ENCODE measurements at regions not wholly inside any gene's neighbourhood (a gene's known extent, or its start where the extent isn't known, plus 50 kb on each side); places are given as distances from the start of the nearest gene placed in this dataset.

DNA sequence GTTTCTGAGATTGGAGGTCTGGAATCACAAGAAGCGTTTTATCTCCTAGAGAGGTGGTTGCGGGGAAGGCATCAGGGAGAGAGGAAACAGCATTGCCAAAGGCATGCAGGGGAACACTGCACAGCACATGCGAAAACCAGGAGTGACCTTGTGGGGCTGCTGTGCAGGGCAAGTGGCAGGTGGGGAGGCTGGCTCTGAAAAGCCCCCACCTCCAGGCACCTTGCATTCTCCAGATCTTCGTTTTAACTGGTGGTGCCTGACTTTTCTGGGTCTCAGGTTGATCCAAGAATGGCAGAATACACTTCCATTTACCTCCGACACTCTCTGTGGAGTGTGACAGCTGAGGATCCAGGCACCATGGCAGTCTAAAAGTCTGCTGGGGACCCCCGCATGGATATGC, 209.4 kb upstream of the LEF1 start:
- Histone ChIP-seq H3K4me1 (ENCODE audit: insufficient read depth, low read length) (peaks cover 2% of the 10 kb centered on the region), H3K9me3 (ENCODE audit: low read length) (no peaks in the 10 kb centered on the region), H3K4me3 (ENCODE audit: low read length) (no peak overlapping the region), H2AFZ (ENCODE audit: low read depth, low read length) (no peak overlapping the region), H3K36me3 (ENCODE audit: insufficient read depth, low read length) (no peaks in the 10 kb centered on the region), H3K27me3 (ENCODE audit: insufficient read depth, low read length) (peaks cover 4% of the 10 kb centered on the region)

DNA sequence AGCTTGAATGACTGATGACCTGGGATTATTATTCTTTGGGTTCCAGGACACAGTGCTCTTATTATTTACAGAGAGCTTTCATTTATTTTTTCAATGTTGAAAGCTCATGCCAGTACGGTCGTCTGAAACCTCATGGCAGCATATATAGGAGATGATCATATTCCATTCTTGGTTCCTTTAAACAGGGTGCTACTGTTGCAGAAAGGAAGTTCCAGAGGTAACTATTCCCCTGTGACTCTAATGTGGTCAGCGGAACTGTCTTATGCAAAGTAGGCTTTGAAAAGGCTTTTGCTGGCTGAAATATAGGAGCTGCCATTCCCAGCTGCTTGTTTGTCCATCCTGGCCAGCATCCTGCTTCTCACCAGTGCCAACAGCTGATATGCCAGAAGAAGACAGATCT, 208.3 kb upstream of the LEF1 start:
- Histone ChIP-seq H3K27me3 (ENCODE audit: insufficient read depth, low read length) (peaks cover 4% of the 10 kb centered on the region), H3K36me3 (ENCODE audit: insufficient read depth, low read length) (no peaks in the 10 kb centered on the region), H3K4me1 (ENCODE audit: insufficient read depth, low read length) (peaks cover 4% of the 10 kb centered on the region), H3K4me3 (ENCODE audit: low read length) (no peak overlapping the region), H3K9me3 (ENCODE audit: low read length) (no peaks in the 10 kb centered on the region), H2AFZ (ENCODE audit: low read depth, low read length) (no peak overlapping the region)

DNA sequence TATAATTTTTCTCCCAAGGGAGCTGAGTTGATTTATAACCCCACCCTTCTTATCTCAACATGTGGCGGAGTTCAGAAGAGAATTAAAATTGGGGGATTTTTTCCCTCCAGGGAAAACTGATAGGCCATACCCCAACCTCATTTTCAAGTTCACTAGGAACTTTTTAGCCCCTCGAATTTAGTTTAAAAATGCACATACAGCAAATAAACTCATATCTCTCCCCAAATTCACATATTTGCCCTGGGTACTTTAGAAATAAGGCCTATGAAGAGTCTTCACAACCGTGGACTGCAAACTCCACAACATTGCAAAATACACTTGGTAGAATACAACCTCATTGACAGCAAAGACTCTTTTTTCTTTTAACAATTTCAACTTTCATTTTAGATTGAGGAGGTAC, 206.7 kb upstream of the LEF1 start:
- Histone ChIP-seq H2AFZ (ENCODE audit: low read depth, low read length) (no peak overlapping the region), H3K36me3 (ENCODE audit: insufficient read depth, low read length) (no peaks in the 10 kb centered on the region), H3K4me1 (ENCODE audit: insufficient read depth, low read length) (peaks cover 13% of the 10 kb centered on the region), H3K27me3 (ENCODE audit: insufficient read depth, low read length) (peaks cover 4% of the 10 kb centered on the region), H3K9me3 (ENCODE audit: low read length) (no peaks in the 10 kb centered on the region), H3K4me3 (ENCODE audit: low read length) (no peak overlapping the region)

DNA sequence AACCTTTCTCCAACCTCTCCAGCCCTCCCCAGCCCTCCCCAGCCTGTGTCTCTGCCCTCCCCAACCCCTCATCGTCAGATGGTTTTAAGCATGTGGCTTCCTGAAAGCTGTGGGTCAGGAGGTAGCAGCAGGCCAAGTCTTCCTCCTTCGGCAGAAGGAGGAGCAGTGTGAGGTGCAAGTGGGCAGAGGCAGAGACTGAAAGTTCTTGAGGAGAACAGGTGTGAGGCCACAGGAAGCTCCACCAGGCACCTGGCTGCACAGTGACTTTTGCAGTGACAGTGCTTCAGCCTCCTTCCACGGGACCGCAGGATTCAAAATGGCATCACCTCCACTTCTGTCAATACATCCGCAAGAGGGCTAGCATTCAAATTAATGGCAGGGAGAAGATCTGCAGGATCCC, 203.9 kb upstream of the LEF1 start:
- Histone ChIP-seq H2AFZ (ENCODE audit: low read depth, low read length) (no peak overlapping the region), H3K27me3 (ENCODE audit: insufficient read depth, low read length) (peaks cover 4% of the 10 kb centered on the region), H3K36me3 (ENCODE audit: insufficient read depth, low read length) (no peaks in the 10 kb centered on the region), H3K9me3 (ENCODE audit: low read length) (no peaks in the 10 kb centered on the region), H3K4me3 (ENCODE audit: low read length) (no peak overlapping the region), H3K4me1 (ENCODE audit: insufficient read depth, low read length) (peaks cover 13% of the 10 kb centered on the region)

DNA sequence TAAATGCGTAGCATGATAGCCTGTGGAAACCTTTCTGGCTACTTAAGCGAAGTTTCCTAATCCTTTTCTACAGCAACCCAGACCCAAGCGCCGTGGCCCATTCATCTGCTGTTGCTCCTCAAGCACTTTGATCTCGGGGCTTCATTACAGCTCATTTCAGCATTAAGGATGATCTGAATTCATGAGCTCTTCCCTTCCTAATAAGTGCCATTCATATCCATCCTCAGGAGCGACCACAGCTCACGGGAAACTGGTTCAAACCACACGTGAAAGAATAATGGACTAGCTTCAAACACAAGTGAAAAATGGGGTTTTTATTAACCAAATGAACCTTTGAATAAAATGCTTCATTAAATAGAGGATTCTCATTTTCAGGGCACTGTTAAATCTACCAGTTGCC, 202.6 kb upstream of the LEF1 start:
- peaks cover 13% of the 10 kb centered on the region for H3K4me1 ChIP-seq (ENCODE audit: insufficient read depth, low read length)
- H3K27me3 ChIP-seq (ENCODE audit: insufficient read depth, low read length), result no peaks in the 10 kb centered on the region

DNA sequence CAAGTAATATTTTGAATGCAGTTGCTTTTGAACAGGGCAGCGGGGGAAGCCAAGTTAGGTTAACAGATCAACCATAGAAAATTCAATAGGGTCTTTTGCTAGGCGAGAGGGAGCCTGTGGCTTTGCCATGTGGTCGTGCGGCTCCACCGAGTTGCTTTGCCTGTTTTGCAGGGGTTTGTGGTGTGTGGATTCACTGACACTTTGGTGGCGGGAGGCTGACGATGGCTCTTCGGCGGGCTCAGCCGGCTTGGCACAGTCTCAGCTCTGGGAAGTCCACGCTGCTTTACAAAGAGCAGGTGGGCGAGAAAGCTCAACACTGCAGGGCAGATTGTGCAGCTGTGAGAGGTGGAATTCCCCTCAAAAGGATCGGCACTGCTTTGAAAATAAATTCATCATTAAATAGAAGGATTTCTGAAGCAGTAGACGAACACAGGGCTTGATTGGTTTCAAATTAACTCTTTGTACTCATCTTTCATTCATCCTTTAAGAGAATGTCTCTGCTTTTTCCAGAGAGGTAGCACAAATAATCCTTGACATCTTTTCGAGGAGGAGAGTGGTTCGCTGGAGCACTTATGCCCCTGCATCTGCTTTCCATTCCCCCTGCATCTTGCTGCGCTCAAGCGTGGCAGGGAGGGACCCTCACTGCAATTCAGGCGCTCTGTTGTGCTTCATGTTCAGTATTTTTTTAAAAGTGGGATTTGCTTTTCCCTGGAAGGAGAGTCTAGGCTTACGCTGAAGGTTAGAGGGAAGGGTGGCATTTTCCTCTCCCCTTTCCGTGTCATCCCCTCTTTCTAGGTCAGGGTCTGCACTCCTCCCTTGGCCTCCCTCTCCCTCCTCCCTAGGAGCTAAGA, 201.8 kb upstream of the LEF1 start:
- Histone ChIP-seq H3K4me1 (ENCODE audit: insufficient read depth, low read length) (peaks cover 18% of the 10 kb centered on the region), H3K27me3 (ENCODE audit: insufficient read depth, low read length) (no peaks in the 10 kb centered on the region), H3K4me3 (ENCODE audit: low read length) (no peak overlapping the region), H3K9me3 (ENCODE audit: low read length) (no peaks in the 10 kb centered on the region), H2AFZ (ENCODE audit: low read depth, low read length) (no peak overlapping the region), H3K36me3 (ENCODE audit: insufficient read depth, low read length) (no peaks in the 10 kb centered on the region)

More for the DNA sequence above, 202.6 kb upstream of the LEF1 start:
- H2AFZ ChIP-seq (ENCODE audit: low read depth, low read length), result no peak overlapping the region
- no peaks in the 10 kb centered on the region for H3K9me3 ChIP-seq (ENCODE audit: low read length)
- no peaks in the 10 kb centered on the region for H3K36me3 ChIP-seq (ENCODE audit: insufficient read depth, low read length)
- no peak overlapping the region for H3K4me3 ChIP-seq (ENCODE audit: low read length)

GRCh38 chr4:108369035-108369655, 200.4 kb upstream of the LEF1 start:
- H3K9me3 ChIP-seq (ENCODE audit: low read length), result no peaks in the 10 kb centered on the region
- no peak overlapping the region for H3K4me3 ChIP-seq (ENCODE audit: low read length)
- H3K27me3 ChIP-seq (ENCODE audit: insufficient read depth, low read length), result no peaks in the 10 kb centered on the region
- peaks cover 29% of the 10 kb centered on the region for H3K4me1 ChIP-seq (ENCODE audit: insufficient read depth, low read length)
- H3K36me3 ChIP-seq (ENCODE audit: insufficient read depth, low read length), result no peaks in the 10 kb centered on the region
- H2AFZ ChIP-seq (ENCODE audit: low read depth, low read length), result no peak overlapping the region

- Histone ChIP-seq H2AFZ (ENCODE audit: low read depth, low read length) (no peak overlapping the region), H3K9me3 (ENCODE audit: low read length) (no peaks in the 10 kb centered on the region)
Measured at GRCh38 chr4:108367751-108368150, 199.0 kb upstream of the LEF1 start.

DNA sequence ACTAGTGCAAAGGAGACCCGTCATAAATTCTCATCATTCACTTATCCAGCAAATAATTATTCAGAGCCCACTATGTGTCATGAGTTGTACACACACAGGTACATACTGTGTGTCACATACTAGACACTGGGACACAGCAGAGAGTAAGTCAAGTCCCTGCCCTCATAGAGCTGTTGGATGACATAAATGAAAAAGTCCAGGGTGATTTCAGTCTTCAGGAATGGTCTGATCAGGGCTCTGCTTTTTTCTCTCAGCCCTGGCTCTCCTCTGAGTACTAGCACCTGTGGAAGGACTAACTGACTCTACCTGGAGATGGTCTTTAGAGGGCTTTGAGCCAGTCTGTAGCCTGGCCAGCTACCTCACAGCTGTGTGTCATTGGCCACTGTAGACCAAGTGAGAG, 198.0 kb upstream of the LEF1 start:
- Histone ChIP-seq H3K36me3 (ENCODE audit: insufficient read depth, low read length) (no peaks in the 10 kb centered on the region), H3K4me1 (ENCODE audit: insufficient read depth, low read length) (peaks cover 24% of the 10 kb centered on the region), H3K4me3 (ENCODE audit: low read length) (no peak overlapping the region), H2AFZ (ENCODE audit: low read depth, low read length) (no peak overlapping the region), H3K9me3 (ENCODE audit: low read length) (no peaks in the 10 kb centered on the region), H3K27me3 (ENCODE audit: insufficient read depth, low read length) (no peaks in the 10 kb centered on the region)

More at GRCh38 chr4:108367751-108368150, 199.0 kb upstream of the LEF1 start:
- H3K4me1 ChIP-seq (ENCODE audit: insufficient read depth, low read length), result peaks cover 24% of the 10 kb centered on the region
- no peak overlapping the region for H3K4me3 ChIP-seq (ENCODE audit: low read length)
- no peaks in the 10 kb centered on the region for H3K27me3 ChIP-seq (ENCODE audit: insufficient read depth, low read length)
- no peaks in the 10 kb centered on the region for H3K36me3 ChIP-seq (ENCODE audit: insufficient read depth, low read length)

GRCh38 chr4:108365551-108365950, 196.8 kb upstream of the LEF1 start:
- H3K27me3 ChIP-seq (ENCODE audit: insufficient read depth, low read length), result no peaks in the 10 kb centered on the region
- no peak overlapping the region for H2AFZ ChIP-seq (ENCODE audit: low read depth, low read length)
- H3K36me3 ChIP-seq (ENCODE audit: insufficient read depth, low read length), result no peaks in the 10 kb centered on the region
- H3K4me3 ChIP-seq (ENCODE audit: low read length), result no peak overlapping the region
- H3K4me1 ChIP-seq (ENCODE audit: insufficient read depth, low read length), result peaks cover 24% of the 10 kb centered on the region
- H3K9me3 ChIP-seq (ENCODE audit: low read length), result no peaks in the 10 kb centered on the region

DNA sequence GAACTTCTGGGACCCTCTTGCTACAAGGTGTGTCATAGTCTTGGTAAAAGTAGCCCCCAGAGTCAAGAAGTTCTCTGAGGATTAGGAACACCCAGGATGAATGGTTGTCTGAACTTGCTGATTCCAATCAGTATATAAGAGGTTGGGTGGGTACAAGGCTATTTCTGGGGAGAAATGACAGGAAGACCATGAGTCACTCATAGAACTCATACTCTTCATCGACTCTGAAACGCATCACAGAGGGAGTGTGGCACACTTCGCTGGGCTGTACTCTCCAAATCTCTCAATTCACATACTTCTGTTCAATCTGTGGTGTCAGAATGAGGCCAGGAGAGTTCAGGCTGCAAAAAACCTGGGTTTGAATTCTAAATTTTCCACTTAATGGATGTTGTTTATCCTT, 193.2 kb upstream of the LEF1 start:
- Histone ChIP-seq H2AFZ (ENCODE audit: low read depth, low read length) (no peak overlapping the region), H3K4me3 (ENCODE audit: low read length) (no peak overlapping the region), H3K27me3 (ENCODE audit: insufficient read depth, low read length) (no peaks in the 10 kb centered on the region), H3K36me3 (ENCODE audit: insufficient read depth, low read length) (no peaks in the 10 kb centered on the region), H3K4me1 (ENCODE audit: insufficient read depth, low read length) (peaks cover 27% of the 10 kb centered on the region), H3K9me3 (ENCODE audit: low read length) (no peaks in the 10 kb centered on the region)

DNA sequence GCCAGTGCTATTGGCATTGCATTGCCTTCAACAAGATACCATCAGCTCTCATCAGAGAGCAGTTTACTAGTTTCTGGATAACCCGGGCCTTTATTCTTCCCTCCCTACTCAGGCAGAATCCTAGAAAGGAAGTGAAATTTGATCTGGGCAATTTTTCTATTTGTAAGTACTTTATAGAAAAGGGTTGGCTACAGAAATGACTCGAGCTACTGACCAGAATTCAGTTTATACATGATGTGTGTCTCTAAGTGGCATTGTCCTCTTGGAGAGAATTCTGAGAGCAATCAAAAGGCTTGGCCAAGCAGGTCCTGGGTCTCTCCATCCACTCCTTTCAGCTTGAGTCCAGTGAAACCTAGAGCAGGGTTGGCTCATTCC, 192.7 kb upstream of the LEF1 start:
- Histone ChIP-seq H3K27me3 (ENCODE audit: insufficient read depth, low read length) (no peaks in the 10 kb centered on the region), H3K4me3 (ENCODE audit: low read length) (no peak overlapping the region), H3K9me3 (ENCODE audit: low read length) (no peaks in the 10 kb centered on the region), H2AFZ (ENCODE audit: low read depth, low read length) (no peak overlapping the region), H3K4me1 (ENCODE audit: insufficient read depth, low read length) (peaks cover 27% of the 10 kb centered on the region), H3K36me3 (ENCODE audit: insufficient read depth, low read length) (no peaks in the 10 kb centered on the region)

DNA sequence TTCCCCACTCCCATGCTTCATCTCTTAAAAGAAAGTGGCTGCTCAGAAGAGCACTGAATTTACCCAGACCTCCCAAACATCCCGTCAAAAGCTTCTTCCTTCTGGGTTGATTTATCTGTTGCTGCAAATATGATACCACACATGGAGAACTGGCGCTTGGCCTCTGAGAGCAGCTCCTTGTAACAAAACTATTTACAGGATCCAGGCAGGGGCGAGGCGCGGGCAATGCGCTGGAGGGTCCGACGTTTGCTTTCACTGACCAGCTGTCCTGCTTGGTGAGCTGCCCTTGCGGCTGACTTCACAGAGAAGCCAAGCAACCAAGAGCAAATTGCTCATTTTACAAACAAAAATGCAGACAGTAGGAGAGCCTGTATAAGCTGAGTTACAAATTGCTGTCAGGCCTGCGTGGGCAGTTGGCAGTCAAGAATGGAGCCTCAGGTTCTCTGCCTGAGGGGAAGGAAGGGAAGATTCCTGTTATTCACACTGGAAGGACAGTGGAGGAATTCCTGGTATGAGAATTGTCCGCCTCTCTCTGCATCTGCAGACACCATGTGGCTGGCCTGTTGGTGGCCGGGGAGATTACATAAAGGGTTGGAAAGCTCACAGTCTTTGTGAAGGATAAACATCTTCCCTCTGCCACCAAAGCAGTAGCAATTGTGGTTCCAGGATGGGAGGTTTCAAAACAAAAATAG, 192.2 kb upstream of the LEF1 start:
- no peak overlapping the region for H2AFZ ChIP-seq (ENCODE audit: low read depth, low read length)
- H3K4me3 ChIP-seq (ENCODE audit: low read length), result no peak overlapping the region
- no peaks in the 10 kb centered on the region for H3K27me3 ChIP-seq (ENCODE audit: insufficient read depth, low read length)
- peaks cover 23% of the 10 kb centered on the region for H3K4me1 ChIP-seq (ENCODE audit: insufficient read depth, low read length)
- no peaks in the 10 kb centered on the region for H3K36me3 ChIP-seq (ENCODE audit: insufficient read depth, low read length)
- H3K9me3 ChIP-seq (ENCODE audit: low read length), result no peaks in the 10 kb centered on the region
